ENCODE measurements at regions not wholly inside any gene's neighbourhood (a gene's known extent, or its start where the extent isn't known, plus 50 kb on each side); places are given as distances from the start of the nearest gene placed in this dataset.

DNA sequence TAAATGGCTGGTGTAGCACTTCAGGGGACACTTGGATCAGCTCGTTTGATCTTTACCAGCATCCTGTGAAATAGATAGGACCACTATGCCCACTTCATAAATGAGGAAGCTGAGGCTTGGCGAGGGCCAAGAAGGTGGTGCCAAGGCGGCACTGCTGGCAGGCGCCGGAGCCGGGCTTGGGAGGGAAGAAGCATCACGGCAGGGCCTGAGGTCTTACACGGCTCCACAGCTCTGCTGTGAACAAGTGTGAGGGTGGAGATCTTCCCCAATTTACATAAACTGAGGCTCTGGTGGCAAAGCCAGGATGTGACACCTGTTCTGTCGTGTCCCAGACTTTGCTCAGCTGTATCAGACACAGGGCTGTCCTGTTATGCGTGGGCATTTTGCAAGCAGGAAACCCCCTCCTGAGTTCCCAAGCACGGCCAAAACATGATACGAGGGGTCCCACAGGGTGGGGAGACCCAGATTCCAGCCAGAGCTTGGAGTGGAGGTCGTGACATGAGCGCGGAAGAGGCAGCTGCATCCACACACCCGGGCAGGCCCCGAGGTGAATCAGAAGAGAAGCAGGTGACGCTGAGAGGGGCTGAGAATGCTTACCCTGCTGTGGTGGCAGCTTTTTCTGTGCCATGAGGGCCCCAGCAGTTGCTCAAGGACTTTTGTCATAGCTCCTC lies 117.5 kb upstream of the BOD1 start:
- Histone ChIP-seq H3K9me3 (ENCODE audit: low read depth) (no peaks in the 10 kb centered on the region), H3K4me3 (no peak overlapping the region), H3K36me3 (no peaks in the 10 kb centered on the region), H3K27me3 (no peaks in the 10 kb centered on the region), H3K4me1 (ENCODE audit: low read depth) (peaks cover 5% of the 10 kb centered on the region), H3K27ac (no peak overlapping the region)
- DNase-seq (ENCODE audit: low read depth in 1 of 2, low spot score in 1 of 2) = no peak
- TF ChIP-seq, protein P1, sequence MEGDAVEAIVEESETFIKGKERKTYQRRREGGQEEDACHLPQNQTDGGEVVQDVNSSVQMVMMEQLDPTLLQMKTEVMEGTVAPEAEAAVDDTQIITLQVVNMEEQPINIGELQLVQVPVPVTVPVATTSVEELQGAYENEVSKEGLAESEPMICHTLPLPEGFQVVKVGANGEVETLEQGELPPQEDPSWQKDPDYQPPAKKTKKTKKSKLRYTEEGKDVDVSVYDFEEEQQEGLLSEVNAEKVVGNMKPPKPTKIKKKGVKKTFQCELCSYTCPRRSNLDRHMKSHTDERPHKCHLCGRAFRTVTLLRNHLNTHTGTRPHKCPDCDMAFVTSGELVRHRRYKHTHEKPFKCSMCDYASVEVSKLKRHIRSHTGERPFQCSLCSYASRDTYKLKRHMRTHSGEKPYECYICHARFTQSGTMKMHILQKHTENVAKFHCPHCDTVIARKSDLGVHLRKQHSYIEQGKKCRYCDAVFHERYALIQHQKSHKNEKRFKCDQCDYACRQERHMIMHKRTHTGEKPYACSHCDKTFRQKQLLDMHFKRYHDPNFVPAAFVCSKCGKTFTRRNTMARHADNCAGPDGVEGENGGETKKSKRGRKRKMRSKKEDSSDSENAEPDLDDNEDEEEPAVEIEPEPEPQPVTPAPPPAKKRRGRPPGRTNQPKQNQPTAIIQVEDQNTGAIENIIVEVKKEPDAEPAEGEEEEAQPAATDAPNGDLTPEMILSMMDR (IDR thresholded peaks at IDR 0.05; ENCODE audit: low read depth, low read length) = no peak

DNA sequence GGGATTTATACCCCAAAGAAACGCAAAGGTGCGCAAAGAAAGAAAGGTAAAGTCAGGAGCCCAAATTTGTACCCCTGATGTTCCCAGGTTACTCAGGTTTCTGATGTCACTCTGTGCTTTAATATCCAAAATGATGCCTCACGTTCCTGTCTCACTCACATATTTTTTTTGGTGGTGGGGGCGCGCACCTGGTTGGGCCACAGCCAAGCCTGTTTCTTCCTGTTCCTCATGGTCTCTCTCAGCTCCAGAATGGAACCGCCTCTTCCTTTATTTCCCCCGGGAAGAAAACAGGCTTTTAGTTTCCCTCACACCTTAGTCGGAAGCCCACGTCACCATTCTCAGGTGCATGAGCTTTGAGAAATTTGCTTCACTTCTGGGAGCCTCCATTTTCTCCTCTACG lies 118.3 kb upstream of the BOD1 start:
- no peak for DNase-seq (ENCODE audit: low read depth in 1 of 2, low spot score in 1 of 2)
- H3K9me3 ChIP-seq (ENCODE audit: low read depth) = no peaks in the 10 kb centered on the region
- H3K27me3 ChIP-seq = no peaks in the 10 kb centered on the region
- TF ChIP-seq, protein P1 (IDR thresholded peaks at IDR 0.05; ENCODE audit: low read depth, low read length) = no peak
- no peak overlapping the region for H3K4me3 ChIP-seq
- H3K4me1 ChIP-seq (ENCODE audit: low read depth) = peaks cover 5% of the 10 kb centered on the region
- no peak overlapping the region for H3K27ac ChIP-seq
- no peaks in the 10 kb centered on the region for H3K36me3 ChIP-seq

DNA sequence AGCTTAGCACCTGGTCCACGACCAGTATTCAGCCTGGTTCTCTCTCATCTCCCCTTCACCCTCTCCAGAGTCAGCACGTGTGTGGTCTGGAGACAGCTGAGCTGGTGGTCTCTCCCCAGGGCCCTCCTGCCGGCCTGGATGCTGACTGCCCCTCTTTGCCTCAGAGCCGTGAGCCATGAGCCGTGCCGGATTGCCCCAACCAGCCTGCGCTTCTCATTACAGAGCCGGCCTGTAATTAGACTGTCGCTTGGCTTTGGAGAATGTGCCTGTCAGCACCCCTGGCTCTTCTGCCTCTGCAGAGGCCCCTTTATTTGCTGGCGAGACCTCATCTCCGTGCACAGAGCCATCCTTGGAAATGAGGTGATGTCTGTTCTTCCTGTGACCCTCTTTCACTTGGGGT lies 118.7 kb upstream of the BOD1 start:
- no peaks in the 10 kb centered on the region for H3K36me3 ChIP-seq
- TF ChIP-seq, protein P1 (IDR thresholded peaks at IDR 0.05; ENCODE audit: low read depth, low read length) = no peak
- H3K27ac ChIP-seq = no peak overlapping the region
- H3K4me1 ChIP-seq (ENCODE audit: low read depth) = peaks cover 5% of the 10 kb centered on the region
- no peak overlapping the region for H3K4me3 ChIP-seq
- no peaks in the 10 kb centered on the region for H3K9me3 ChIP-seq (ENCODE audit: low read depth)
- H3K27me3 ChIP-seq = no peaks in the 10 kb centered on the region
- peak in 1 of 2 donors; percentile 26 for DNase-seq (ENCODE audit: low read depth in 1 of 2, low spot score in 1 of 2)

DNA sequence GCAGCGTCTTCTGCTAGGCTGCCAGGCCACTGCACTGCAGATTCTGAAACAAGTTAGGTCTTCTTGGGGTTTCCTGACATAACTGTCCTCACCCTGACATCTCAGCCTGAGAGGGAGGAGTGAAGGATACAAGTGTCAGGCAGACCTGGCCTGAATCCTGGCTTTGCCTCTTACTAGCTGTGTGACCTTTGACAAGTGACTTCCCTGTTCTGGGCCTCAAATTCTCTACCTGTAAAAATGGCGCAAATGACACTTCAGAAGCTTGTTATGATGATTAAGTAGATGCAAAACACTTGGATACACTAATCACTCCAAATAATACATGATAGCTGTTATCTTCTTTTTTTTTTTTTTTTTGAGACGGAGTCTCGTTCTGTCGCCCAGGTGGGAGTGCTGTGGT lies 119.2 kb upstream of the BOD1 start:
- Histone ChIP-seq H3K4me1 (ENCODE audit: low read depth) (peaks cover 5% of the 10 kb centered on the region), H3K9me3 (ENCODE audit: low read depth) (no peaks in the 10 kb centered on the region), H3K27me3 (no peaks in the 10 kb centered on the region), H3K27ac (no peak overlapping the region), H3K4me3 (no peak overlapping the region), H3K36me3 (no peaks in the 10 kb centered on the region)
- TF ChIP-seq, protein P1 (IDR thresholded peaks at IDR 0.05; ENCODE audit: low read depth, low read length) = no peak
- no peak for DNase-seq (ENCODE audit: low read depth in 1 of 2, low spot score in 1 of 2)

DNA sequence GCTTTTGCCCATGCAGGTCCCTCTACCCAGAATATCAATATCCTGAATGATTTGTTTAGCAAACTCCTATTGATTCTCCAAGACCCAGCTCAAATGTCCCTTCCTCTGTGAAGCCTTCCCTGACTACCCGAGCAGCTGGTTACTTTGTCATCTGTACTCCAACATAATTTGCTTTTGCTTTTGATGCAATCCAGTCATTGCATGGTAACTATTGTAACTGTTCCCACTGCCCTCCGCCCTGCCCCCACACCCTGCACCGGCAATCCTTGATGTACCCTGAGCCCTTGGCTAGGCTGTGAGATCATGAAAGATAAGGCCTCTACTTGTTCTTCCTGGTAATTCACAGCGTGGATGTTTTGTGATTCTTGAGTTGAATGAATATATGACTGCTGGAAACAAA lies 119.9 kb upstream of the BOD1 start:
- no peak for DNase-seq (ENCODE audit: low read depth in 1 of 2, low spot score in 1 of 2)
- Histone ChIP-seq H3K36me3 (no peaks in the 10 kb centered on the region), H3K4me1 (ENCODE audit: low read depth) (peaks cover 5% of the 10 kb centered on the region), H3K4me3 (no peak overlapping the region), H3K27me3 (no peaks in the 10 kb centered on the region), H3K27ac (no peak overlapping the region), H3K9me3 (ENCODE audit: low read depth) (no peaks in the 10 kb centered on the region)
- TF ChIP-seq, protein P1 (IDR thresholded peaks at IDR 0.05; ENCODE audit: low read depth, low read length) = no peak

Data from cardiac muscle cell (in vitro differentiated cells and primary cell).